Transverse colon (tissue), 4 donors: ENCODE measurements at regions not wholly inside any gene's neighbourhood (a gene's known extent, or its start where the extent isn't known, plus 50 kb on each side); places are given as distances from the start of the nearest gene placed in this dataset.

Source experiments
- CTCF ChIP-seq, 5 experiments: fragments of 200-600 bp in 3 of 5; fragments of 450-650 bp in 2 of 5; sonication (generic) in 3 of 5; IDR thresholded peaks; 1 replicate in 2 of 5; 2 replicates in 3 of 5; pipeline ENCODE4 v1.5.1; 2016 to 2017; ENCODE audit warnings: antibody characterized with exemption in 5 of 5, inconsistent platforms in 3 of 5, mild to moderate bottlenecking in 2 of 5, moderate library complexity in 1 of 5
- EP300 ChIP-seq: sonication (generic); formaldehyde crosslinking; IDR thresholded peaks from one replicate; pipeline ENCODE4 v1.6.1; 2017; ENCODE audit warnings: antibody characterized with exemption, low read depth
- POLR2A ChIP-seq: fragments of 450-650 bp; IDR thresholded peaks from one replicate; pipeline ENCODE4 v1.6.1; 2016; ENCODE audit warnings: antibody characterized with exemption, mild to moderate bottlenecking, moderate library complexity
- POLR2AphosphoS5 ChIP-seq, 3 donors: sonication (generic); formaldehyde crosslinking; IDR thresholded peaks; one replicate each; pipeline ENCODE4 v1.6.1; 2016; ENCODE audit warnings: antibody characterized with exemption in 3 of 3

GRCh38 chr11:22472306-22472705, 134.1 kb downstream of the SLC17A6 start:
- no peak for TF ChIP-seq CTCF (IDR thresholded peaks at IDR 0.05)
- TF ChIP-seq EP300, result no peak
- TF ChIP-seq POLR2A, result no peak
- TF ChIP-seq POLR2AphosphoS5 (IDR thresholded peaks at IDR 0.05), result no peak
